Left ventricle myocardium inferior (tissue), 1 donor: ENCODE measurements at regions not wholly inside any gene's neighbourhood (a gene's known extent, or its start where the extent isn't known, plus 50 kb on each side); places are given as distances from the start of the nearest gene placed in this dataset.

Source experiments
- DNase-seq: peaks from one replicate; pipeline ENCODE4 v3.0.0-alpha.2; 2020
- H3K27ac ChIP-seq: fragments of 200-600 bp; replicated peaks from 2 replicates; pipeline ENCODE4 v1.8.0; 2021
- H3K27me3 ChIP-seq: fragments of 200-600 bp; 2 replicates; pipeline ENCODE4 v1.8.0; 2021; ENCODE audit warnings: low read depth
- H3K36me3 ChIP-seq: fragments of 200-600 bp; 2 replicates; pipeline ENCODE4 v1.8.0; 2021
- H3K4me1 ChIP-seq: fragments of 200-600 bp; 2 replicates; pipeline ENCODE4 v1.8.0; 2021
- H3K4me3 ChIP-seq: fragments of 200-600 bp; 2 replicates; pipeline ENCODE4 v1.8.0; 2021; ENCODE audit warnings: mild to moderate bottlenecking, moderate library complexity
- H3K9me3 ChIP-seq: fragments of 200-600 bp; replicated peaks from 2 replicates; pipeline ENCODE4 v1.8.0; 2021
- CTCF ChIP-seq: fragments of 200-600 bp; IDR thresholded peaks from 2 replicates; pipeline ENCODE4 v1.8.0; 2021; ENCODE audit warnings: antibody characterized with exemption, mild to moderate bottlenecking, borderline replicate concordance
- intact Hi-C: fragments of 100-400 bp; cut with micrococcal nuclease; formaldehyde crosslinking; loops from one replicate; pipeline ENCODE4 v1.11.0; 2022
- donor health status: DM: no; HTN: yes; CAD: no; lungs with severe emphysema.

- H3K9me3 ChIP-seq, result no peaks in the 10 kb centered on the region
- H3K4me3 ChIP-seq, result no peak overlapping the region
- H3K27me3 ChIP-seq, result no peaks in the 10 kb centered on the region
- H3K4me1 ChIP-seq, result no peaks in the 10 kb centered on the region
- no peak for DNase-seq
- no peak overlapping the region for H3K27ac ChIP-seq
- intact Hi-C loops, result no loop called here
- no peak for TF ChIP-seq CTCF
- no peaks in the 10 kb centered on the region for H3K36me3 ChIP-seq
Observed at GRCh38 chr11:91796999-91797398, 427.6 kb upstream of the FAT3 start.

GRCh38 chr11:91795139-91795887, 429.3 kb upstream of the FAT3 start:
- Histone ChIP-seq H3K4me3 (no peak overlapping the region), H3K27me3 (no peaks in the 10 kb centered on the region), H3K36me3 (no peaks in the 10 kb centered on the region), H3K9me3 (no peaks in the 10 kb centered on the region), H3K4me1 (no peaks in the 10 kb centered on the region), H3K27ac (no peak overlapping the region)
- DNase-seq, result no peak
- intact Hi-C loops, result no loop called here
- no peak for TF ChIP-seq CTCF

GRCh38 chr11:91794146-91794545, 430.5 kb upstream of the FAT3 start:
- no peak overlapping the region for H3K27ac ChIP-seq
- H3K36me3 ChIP-seq, result no peaks in the 10 kb centered on the region
- H3K27me3 ChIP-seq, result no peaks in the 10 kb centered on the region
- no peak overlapping the region for H3K4me3 ChIP-seq
- intact Hi-C loops, result no loop called here
- no peak for DNase-seq
- no peaks in the 10 kb centered on the region for H3K4me1 ChIP-seq
- no peaks in the 10 kb centered on the region for H3K9me3 ChIP-seq
- TF ChIP-seq CTCF, result no peak

DNA sequence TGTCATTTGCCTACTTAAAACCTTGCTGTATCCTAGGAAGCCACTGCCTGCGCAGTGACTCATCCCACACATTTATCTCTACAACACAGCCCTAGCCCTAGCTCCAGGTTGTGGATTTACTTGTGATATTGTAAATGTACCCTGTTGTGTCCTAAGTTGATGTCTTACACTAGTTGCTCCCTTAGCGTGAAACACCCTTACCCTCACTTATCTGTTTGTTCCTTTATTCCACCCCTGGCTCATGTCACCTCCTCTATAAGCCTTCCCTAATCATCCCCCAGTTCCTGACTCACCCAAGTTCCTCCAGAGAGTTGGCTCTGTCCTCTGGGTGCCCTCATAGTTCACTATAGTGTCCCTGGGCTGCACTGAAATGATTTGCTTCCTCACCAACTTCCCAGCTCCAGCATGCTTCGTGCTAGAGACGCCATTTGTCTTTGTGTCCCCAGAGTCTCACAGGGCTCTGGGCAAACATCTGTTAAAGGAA, 431.8 kb upstream of the FAT3 start:
- TF ChIP-seq CTCF, result no peak
- H3K4me1 ChIP-seq, result no peaks in the 10 kb centered on the region
- no peak overlapping the region for H3K27ac ChIP-seq
- intact Hi-C loops, result no loop called here
- H3K4me3 ChIP-seq, result no peak overlapping the region
- H3K36me3 ChIP-seq, result no peaks in the 10 kb centered on the region
- no peaks in the 10 kb centered on the region for H3K9me3 ChIP-seq
- no peaks in the 10 kb centered on the region for H3K27me3 ChIP-seq
- DNase-seq, result no peak

GRCh38 chr11:91791171-91791468, 433.5 kb upstream of the FAT3 start:
- no peak overlapping the region for H3K4me3 ChIP-seq
- no peaks in the 10 kb centered on the region for H3K36me3 ChIP-seq
- TF ChIP-seq CTCF, result no peak
- intact Hi-C loops, result no loop called here
- no peak for DNase-seq
- H3K27me3 ChIP-seq, result no peaks in the 10 kb centered on the region
- H3K9me3 ChIP-seq, result no peaks in the 10 kb centered on the region
- no peak overlapping the region for H3K27ac ChIP-seq
- no peaks in the 10 kb centered on the region for H3K4me1 ChIP-seq
